NT2/D1 (cell line): ENCODE measurements at regions not wholly inside any gene's neighbourhood (a gene's known extent, or its start where the extent isn't known, plus 50 kb on each side); places are given as distances from the start of the nearest gene placed in this dataset.

Experiments
- SUZ12 ChIP-seq: IDR thresholded peaks from 2 replicates; pipeline ENCODE4 v1.6.1; 2011; ENCODE audit not compliant: insufficient read length, insufficient read depth; ENCODE audit errors: extremely low read depth
- ZNF274 ChIP-seq: IDR thresholded peaks from 2 replicates; pipeline ENCODE4 v1.6.1; 2011; ENCODE audit warnings: mild to moderate bottlenecking, low read depth, low read length

- TF ChIP-seq ZNF274 = no peak
- TF ChIP-seq SUZ12 = no peak
Observed at GRCh38 chr1:209072481-209072880, 511.0 kb upstream of the CAMK1G start.
